ENCODE measurements at regions not wholly inside any gene's neighbourhood (a gene's known extent, or its start where the extent isn't known, plus 50 kb on each side); places are given as distances from the start of the nearest gene placed in this dataset.

- Mint-ChIP-seq H3K9me3 (ENCODE audit: low read depth) (no peaks in the 10 kb centered on the region), H3K36me3 (ENCODE audit: low read depth) (no peaks in the 10 kb centered on the region), H3K27ac (no peak overlapping the region), H3K27me3 (peaks cover 16% of the 10 kb centered on the region), H3K4me3 (no peak overlapping the region), H3K4me1 (peaks cover 1% of the 10 kb centered on the region)
- no peak for DNase-seq
- CTCF ChIA-PET, result interaction anchor here (0.5 kb wide), 1 partner anchor 87 kb away, joined by 3 read pairs; no protein-coding TSS in a partner anchor
- ATAC-seq, result no peak
- intact Hi-C loops (cut with DNase I, micrococcal nuclease), result no loop called here
- POLR2A ChIA-PET, result no interaction called here
Measured at GRCh38 chr6:168226061-168226752, 93.4 kb downstream of the DACT2 start.

- Mint-ChIP-seq H3K9me3 (ENCODE audit: low read depth) (no peaks in the 10 kb centered on the region), H3K4me1 (peaks cover 1% of the 10 kb centered on the region), H3K27ac (no peak overlapping the region), H3K27me3 (peaks cover 13% of the 10 kb centered on the region), H3K36me3 (ENCODE audit: low read depth) (no peaks in the 10 kb centered on the region), H3K4me3 (no peak overlapping the region)
- ChIA-PET CTCF (no interaction called here), POLR2A (no interaction called here)
- ATAC-seq (no peak), DNase-seq (no peak)
- intact Hi-C loops (cut with DNase I, micrococcal nuclease), result no loop called here
Measured at GRCh38 chr6:168225471-168225911, 94.1 kb downstream of the DACT2 start.

DNA sequence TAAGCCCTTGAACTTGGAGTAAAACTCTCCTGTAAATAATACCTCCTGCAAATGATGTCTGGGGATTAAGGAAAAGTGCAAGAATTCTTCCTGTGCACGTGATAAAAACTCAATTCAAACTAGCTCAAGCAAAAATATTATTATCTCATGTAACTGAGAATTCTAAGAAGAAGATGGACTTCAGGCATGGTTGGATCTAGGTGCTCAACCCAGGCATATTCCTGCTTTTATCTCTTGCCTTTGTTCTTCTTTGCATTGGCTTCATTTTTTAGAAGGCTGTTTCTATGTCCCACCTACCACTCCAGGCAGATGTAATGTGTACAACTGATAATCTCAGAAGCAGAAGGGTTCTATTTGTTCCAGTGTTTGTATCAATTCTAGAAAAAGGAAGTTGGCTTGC is 95.8 kb downstream of the DACT2 start:
- DNase-seq, result no peak
- H3K4me3 Mint-ChIP-seq, result no peak overlapping the region
- no peaks in the 10 kb centered on the region for H3K9me3 Mint-ChIP-seq (ENCODE audit: low read depth)
- POLR2A ChIA-PET, result no interaction called here
- ATAC-seq, result no peak
- CTCF ChIA-PET, result interaction anchor here (0.7 kb wide), 1 partner anchor 1702 kb away, joined by 3 read pairs; no protein-coding TSS in a partner anchor
- no peak overlapping the region for H3K27ac Mint-ChIP-seq
- no peaks in the 10 kb centered on the region for H3K36me3 Mint-ChIP-seq (ENCODE audit: low read depth)
- H3K27me3 Mint-ChIP-seq, result peaks cover 12% of the 10 kb centered on the region
- peaks cover 1% of the 10 kb centered on the region for H3K4me1 Mint-ChIP-seq
- intact Hi-C loops (cut with DNase I, micrococcal nuclease), result no loop called here

- DNase-seq (no peak), ATAC-seq (no peak)
- H3K27ac Mint-ChIP-seq, result no peak overlapping the region
- no peaks in the 10 kb centered on the region for H3K36me3 Mint-ChIP-seq (ENCODE audit: low read depth)
- POLR2A ChIA-PET, result no interaction called here
- no peak overlapping the region for H3K4me3 Mint-ChIP-seq
- peaks cover 10% of the 10 kb centered on the region for H3K27me3 Mint-ChIP-seq
- H3K9me3 Mint-ChIP-seq (ENCODE audit: low read depth), result no peaks in the 10 kb centered on the region
- CTCF ChIA-PET, result no interaction called here
- intact Hi-C loops (cut with DNase I, micrococcal nuclease), result no loop called here
- H3K4me1 Mint-ChIP-seq, result peaks cover 1% of the 10 kb centered on the region
Measured at GRCh38 chr6:168223150-168223549, 96.4 kb downstream of the DACT2 start.

DNA sequence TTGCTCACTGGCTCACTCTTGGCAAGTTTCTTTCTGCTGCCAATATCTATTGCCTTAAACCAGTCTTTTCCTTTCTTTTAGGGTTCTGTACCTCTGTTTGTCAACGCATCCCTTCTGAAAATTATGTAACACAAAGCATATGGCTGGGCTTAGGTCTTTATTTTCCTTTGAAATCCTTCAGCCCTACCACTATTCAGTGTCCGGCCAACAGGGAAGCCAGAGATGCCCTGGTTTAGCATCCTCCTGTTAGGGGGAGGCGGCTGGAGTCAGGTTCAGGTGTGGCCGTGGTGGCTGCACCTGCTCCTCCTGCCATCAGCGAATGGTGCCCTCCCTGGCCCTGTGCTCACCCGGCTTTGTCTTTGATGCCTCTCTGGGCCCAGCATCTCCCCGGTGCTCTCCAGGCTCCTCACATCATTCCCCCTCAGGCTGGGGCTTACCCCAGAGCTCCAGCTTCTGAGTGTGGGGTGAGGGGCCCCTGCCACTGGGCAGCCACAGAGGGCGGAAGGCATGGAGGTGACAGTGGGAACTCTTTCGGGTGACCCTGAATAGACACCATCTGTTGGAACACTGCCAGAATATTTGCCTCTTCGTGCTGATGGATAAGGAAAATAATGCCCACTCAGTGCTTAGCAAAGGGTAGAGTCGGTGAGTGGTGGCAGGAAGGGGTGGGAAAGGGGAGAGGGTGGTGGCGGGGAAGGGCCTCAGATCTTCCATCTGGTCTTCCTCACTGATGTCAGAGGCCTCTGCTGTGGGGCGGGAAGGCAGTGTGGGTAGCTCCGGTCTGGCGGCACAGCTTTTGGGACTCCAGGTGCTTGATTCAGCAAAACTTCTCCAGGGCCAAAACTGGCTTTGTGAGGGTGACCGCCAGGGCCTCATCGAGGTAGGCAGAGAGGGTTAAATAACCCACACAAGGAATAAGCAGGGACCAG is 97.2 kb downstream of the DACT2 start:
- DNase-seq (no peak), ATAC-seq (no peak)
- H3K4me1 Mint-ChIP-seq, result peaks cover 1% of the 10 kb centered on the region
- no peaks in the 10 kb centered on the region for H3K36me3 Mint-ChIP-seq (ENCODE audit: low read depth)
- H3K4me3 Mint-ChIP-seq, result no peak overlapping the region
- CTCF ChIA-PET, result no interaction called here
- H3K27ac Mint-ChIP-seq, result no peak overlapping the region
- no peaks in the 10 kb centered on the region for H3K9me3 Mint-ChIP-seq (ENCODE audit: low read depth)
- peaks cover 12% of the 10 kb centered on the region for H3K27me3 Mint-ChIP-seq
- intact Hi-C loops (cut with DNase I, micrococcal nuclease), result no loop called here
- POLR2A ChIA-PET, result no interaction called here

- intact Hi-C loops (cut with DNase I, micrococcal nuclease), result no loop called here
- no peaks in the 10 kb centered on the region for H3K36me3 Mint-ChIP-seq (ENCODE audit: low read depth)
- H3K4me1 Mint-ChIP-seq, result peaks cover 1% of the 10 kb centered on the region
- peaks cover 10% of the 10 kb centered on the region for H3K27me3 Mint-ChIP-seq
- H3K27ac Mint-ChIP-seq, result no peak overlapping the region
- CTCF ChIA-PET, result no interaction called here
- POLR2A ChIA-PET, result no interaction called here
- DNase-seq, result no peak
- H3K9me3 Mint-ChIP-seq (ENCODE audit: low read depth), result no peaks in the 10 kb centered on the region
- H3K4me3 Mint-ChIP-seq, result no peak overlapping the region
- ATAC-seq, result no peak
Measured at GRCh38 chr6:168221497-168222079, 98.0 kb downstream of the DACT2 start.

DNA sequence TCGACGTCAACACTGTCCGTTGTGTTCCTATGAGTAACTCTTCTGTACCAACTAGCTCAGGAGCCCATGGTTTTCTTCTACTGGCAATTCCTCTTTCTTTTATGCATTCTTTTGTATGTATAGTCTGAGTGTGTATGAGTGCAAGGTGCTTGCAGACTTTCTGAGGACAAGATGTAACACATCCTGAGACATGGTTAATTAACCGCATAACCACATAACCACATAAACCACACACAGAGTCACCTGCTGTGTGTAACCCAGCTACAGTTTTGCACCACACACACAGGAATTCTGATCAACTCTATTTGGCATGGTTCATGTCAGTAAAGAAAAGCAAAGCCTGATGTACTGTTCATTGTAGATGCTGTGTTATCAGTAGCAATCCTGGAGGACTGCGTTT is 98.6 kb downstream of the DACT2 start:
- Mint-ChIP-seq H3K9me3 (ENCODE audit: low read depth) (no peaks in the 10 kb centered on the region), H3K4me3 (no peak overlapping the region), H3K4me1 (peaks cover 1% of the 10 kb centered on the region), H3K27me3 (peaks cover 13% of the 10 kb centered on the region), H3K27ac (no peak overlapping the region), H3K36me3 (ENCODE audit: low read depth) (no peaks in the 10 kb centered on the region)
- intact Hi-C loops (cut with DNase I, micrococcal nuclease), result no loop called here
- ATAC-seq (no peak), DNase-seq (no peak)
- CTCF ChIA-PET, result no interaction called here
- POLR2A ChIA-PET, result no interaction called here

GRCh38 chr6:168219804-168220203 is 99.8 kb downstream of the DACT2 start:
- no peak overlapping the region for H3K4me3 Mint-ChIP-seq
- POLR2A ChIA-PET, result no interaction called here
- intact Hi-C loops (cut with DNase I, micrococcal nuclease), result no loop called here
- CTCF ChIA-PET, result no interaction called here
- H3K9me3 Mint-ChIP-seq (ENCODE audit: low read depth), result no peaks in the 10 kb centered on the region
- no peak overlapping the region for H3K27ac Mint-ChIP-seq
- no peak for ATAC-seq
- DNase-seq, result no peak
- no peaks in the 10 kb centered on the region for H3K36me3 Mint-ChIP-seq (ENCODE audit: low read depth)
- H3K4me1 Mint-ChIP-seq, result peaks cover 1% of the 10 kb centered on the region
- peaks cover 15% of the 10 kb centered on the region for H3K27me3 Mint-ChIP-seq

- Mint-ChIP-seq H3K4me3 (no peak overlapping the region), H3K27me3 (peaks cover 15% of the 10 kb centered on the region), H3K4me1 (peaks cover 1% of the 10 kb centered on the region), H3K9me3 (ENCODE audit: low read depth) (no peaks in the 10 kb centered on the region), H3K27ac (no peak overlapping the region), H3K36me3 (ENCODE audit: low read depth) (no peaks in the 10 kb centered on the region)
- ATAC-seq (no peak), DNase-seq (no peak)
- POLR2A ChIA-PET, result no interaction called here
- intact Hi-C loops (cut with DNase I, micrococcal nuclease), result no loop called here
- CTCF ChIA-PET, result no interaction called here
Measured at GRCh38 chr6:168218785-168219566, 100.6 kb downstream of the DACT2 start.

DNA sequence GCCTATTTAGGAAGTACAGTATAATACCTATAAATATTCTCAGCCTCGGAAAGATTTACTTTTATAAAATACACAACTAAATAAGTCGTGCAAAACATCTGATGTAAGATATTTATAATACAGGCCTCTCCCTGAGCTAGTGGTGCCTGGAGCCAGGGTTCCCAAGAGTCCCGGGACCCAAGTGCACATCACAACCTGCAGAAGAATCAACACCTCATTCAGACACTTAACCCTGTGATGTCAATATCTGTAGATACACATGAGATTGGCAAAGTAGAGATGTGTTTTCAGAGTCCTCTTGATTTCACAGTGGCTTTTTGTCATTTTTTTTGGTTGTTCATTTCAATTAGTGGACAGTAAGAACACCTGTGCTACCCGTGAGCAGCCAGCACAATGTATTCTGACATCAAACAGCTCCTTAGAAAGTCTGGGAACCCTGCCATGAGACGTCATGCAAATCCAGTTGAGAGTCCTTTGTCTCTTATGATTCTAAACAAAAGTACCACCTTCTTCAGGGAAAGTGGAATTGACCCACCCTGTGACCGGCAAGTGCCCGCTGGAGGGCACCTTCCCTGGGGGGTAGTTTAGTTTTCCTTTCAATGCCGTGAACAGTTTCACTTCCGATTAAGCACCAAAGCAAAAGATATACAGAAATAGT is 101.6 kb downstream of the DACT2 start:
- no peak for DNase-seq
- POLR2A ChIA-PET, result no interaction called here
- intact Hi-C loops (cut with DNase I, micrococcal nuclease), result no loop called here
- peaks cover 15% of the 10 kb centered on the region for H3K27me3 Mint-ChIP-seq
- H3K27ac Mint-ChIP-seq, result no peak overlapping the region
- H3K4me3 Mint-ChIP-seq, result no peak overlapping the region
- CTCF ChIA-PET, result no interaction called here
- H3K9me3 Mint-ChIP-seq (ENCODE audit: low read depth), result no peaks in the 10 kb centered on the region
- no peak for ATAC-seq
- H3K4me1 Mint-ChIP-seq, result peaks cover 1% of the 10 kb centered on the region
- H3K36me3 Mint-ChIP-seq (ENCODE audit: low read depth), result no peaks in the 10 kb centered on the region

DNA sequence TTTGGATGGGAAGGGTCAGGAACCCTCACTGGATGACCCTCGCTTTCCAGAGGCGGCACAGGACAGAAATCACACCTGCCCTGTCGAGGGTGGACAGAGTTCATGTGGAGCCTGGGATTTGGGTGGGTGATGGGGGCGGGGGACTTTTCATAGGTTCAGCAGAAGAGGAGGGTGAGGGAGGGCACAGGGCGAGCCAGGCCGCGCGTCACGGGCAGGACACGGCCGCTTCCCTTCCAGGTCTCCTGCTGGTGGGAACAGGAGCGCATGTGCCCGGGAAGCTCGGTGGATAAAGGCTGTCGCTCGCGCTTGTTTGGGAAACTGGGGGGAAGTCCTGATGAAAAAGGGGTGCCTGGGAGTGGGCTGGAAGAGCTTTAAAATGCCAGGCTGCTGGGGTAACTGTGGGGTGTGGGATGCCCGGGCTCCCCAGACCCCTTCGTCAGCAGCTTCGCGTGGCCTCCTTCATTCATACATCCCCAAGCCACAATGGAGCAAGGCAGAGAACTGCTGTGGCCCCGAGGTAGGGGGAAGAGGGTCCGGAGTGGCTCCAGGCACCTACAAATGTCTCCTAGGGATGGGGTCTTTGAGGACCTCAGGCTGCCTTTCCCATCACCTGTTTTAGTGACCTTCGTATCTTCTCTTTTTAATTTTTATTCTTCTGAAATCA is 102.2 kb downstream of the DACT2 start:
- POLR2A ChIA-PET, result no interaction called here
- intact Hi-C loops (cut with DNase I, micrococcal nuclease), result no loop called here
- CTCF ChIA-PET, result no interaction called here
- peaks cover 15% of the 10 kb centered on the region for H3K27me3 Mint-ChIP-seq
- no peak overlapping the region for H3K4me3 Mint-ChIP-seq
- no peaks in the 10 kb centered on the region for H3K9me3 Mint-ChIP-seq (ENCODE audit: low read depth)
- ATAC-seq, result no peak
- no peak overlapping the region for H3K27ac Mint-ChIP-seq
- H3K4me1 Mint-ChIP-seq, result peaks cover 1% of the 10 kb centered on the region
- H3K36me3 Mint-ChIP-seq (ENCODE audit: low read depth), result no peaks in the 10 kb centered on the region
- DNase-seq, result no peak

All from activated CD4-positive, alpha-beta T cell treated with anti-CD3 and anti-CD28 coated beads for 36 hours (primary cell).